GM12878 (cell line): ENCODE measurements at regions not wholly inside any gene's neighbourhood (a gene's known extent, or its start where the extent isn't known, plus 50 kb on each side); places are given as distances from the start of the nearest gene placed in this dataset.

Experiments
- BMI1 ChIP-seq: fragments of 450-650 bp; IDR thresholded peaks from 2 replicates; pipeline ENCODE4 v1.6.1; 2016; ENCODE audit warnings: mild to moderate bottlenecking, moderate library complexity, borderline replicate concordance
- CTCF ChIP-seq, 3 experiments: IDR thresholded peaks in 2 of 3; conservative IDR thresholded peaks in 1 of 3; 2 replicates each; pipeline ENCODE4 v1.5.1; 2011; ENCODE audit warnings: low read depth in 3 of 3, low read length in 3 of 3, mild to moderate bottlenecking in 3 of 3, control low read depth in 2 of 3, moderate library complexity in 2 of 3, inconsistent platforms in 1 of 3, mixed read lengths in 1 of 3; ENCODE audit not compliant: control insufficient read depth in 2 of 3, insufficient read depth in 1 of 3; ENCODE audit errors: extremely low read depth in 1 of 3
- FOXK2 ChIP-seq: fragments of 450-650 bp; IDR thresholded peaks from 2 replicates; pipeline ENCODE4 v1.6.1; 2017; ENCODE audit warnings: mild to moderate bottlenecking, moderate library complexity
- HCFC1 ChIP-seq: fragments of 150-350 bp; IDR thresholded peaks from 2 replicates; pipeline ENCODE4 v1.6.1; 2014; ENCODE audit warnings: low read length
- LARP7 ChIP-seq: fragments of 450-650 bp; IDR thresholded peaks from 2 replicates; pipeline ENCODE4 v1.6.1; 2017; ENCODE audit warnings: mild to moderate bottlenecking
- MTA3 ChIP-seq: IDR thresholded peaks from 2 replicates; pipeline ENCODE4 v1.6.1; 2012; ENCODE audit warnings: low read length, inconsistent platforms, borderline replicate concordance
- NRF1 ChIP-seq: conservative IDR thresholded peaks from 2 replicates; pipeline ENCODE4 v1.6.1; 2011; ENCODE audit warnings: mild to moderate bottlenecking, low read depth, low read length, improper control_type of control experiment
- RAD21 ChIP-seq: IDR thresholded peaks from 2 replicates; pipeline ENCODE4 v1.6.1; 2011; ENCODE audit warnings: mild to moderate bottlenecking, low read depth, low read length, moderate library complexity; ENCODE audit not compliant: insufficient read depth
- STAT3 ChIP-seq: IDR thresholded peaks from 2 replicates; pipeline ENCODE4 v1.6.1; 2011; ENCODE audit warnings: low read depth, low read length, improper control_type of control experiment
- YY1 ChIP-seq: IDR thresholded peaks from 2 replicates; pipeline ENCODE4 v1.6.1; 2011; ENCODE audit warnings: low read depth, mild to moderate bottlenecking, low read length
- ZBTB40 ChIP-seq: fragments of 450-650 bp; IDR thresholded peaks from 2 replicates; pipeline ENCODE4 v1.6.1; 2016; ENCODE audit warnings: mild to moderate bottlenecking, moderate library complexity, borderline replicate concordance
- TF ChIP-seq, protein P1 (sequence below): IDR thresholded peaks from 2 replicates; pipeline ENCODE4 v1.6.1; 2012; ENCODE audit warnings: low read depth, low read length, improper control_type of control experiment
- TF ChIP-seq, protein P2 (sequence below): fragments of 450-650 bp; IDR thresholded peaks from 2 replicates; pipeline ENCODE4 v1.6.1; 2017; ENCODE audit warnings: mild to moderate bottlenecking, low read depth, inconsistent platforms; ENCODE audit not compliant: poor library complexity, severe bottlenecking

DNA sequence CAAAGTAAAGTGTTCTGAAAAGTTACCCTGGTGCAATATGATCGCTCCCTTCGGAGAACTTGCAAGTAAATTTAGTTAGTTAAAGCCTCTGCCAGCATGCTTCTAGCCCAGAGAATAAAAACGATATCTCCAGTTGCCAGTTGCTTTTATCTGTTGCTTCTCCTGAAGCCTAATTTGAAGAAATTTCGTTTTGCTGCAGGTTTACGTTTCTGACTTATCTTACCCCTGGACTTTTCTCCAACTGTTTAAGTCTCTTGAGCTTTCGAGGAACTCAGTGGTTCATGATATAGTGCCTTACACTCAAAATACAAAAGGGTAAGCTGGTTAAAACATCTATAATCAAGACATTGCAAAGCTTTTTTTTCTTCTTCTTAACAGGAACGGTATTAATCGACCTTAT is 131.1 kb downstream of the FAM161A start:
- TF ChIP-seq, protein P1, sequence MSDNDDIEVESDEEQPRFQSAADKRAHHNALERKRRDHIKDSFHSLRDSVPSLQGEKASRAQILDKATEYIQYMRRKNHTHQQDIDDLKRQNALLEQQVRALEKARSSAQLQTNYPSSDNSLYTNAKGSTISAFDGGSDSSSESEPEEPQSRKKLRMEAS: no peak
- TF ChIP-seq YY1: no peak
- TF ChIP-seq CTCF (IDR thresholded peaks at IDR 0.05 in 2 of 3, conservative IDR thresholded peaks at IDR 0.05 in 1 of 3; ENCODE audit: control insufficient read depth in 2 of 3, extremely low read depth in 1 of 3, insufficient read depth in 1 of 3, low read depth in 3 of 3, low read length in 3 of 3): no peak
- TF ChIP-seq, protein P2, sequence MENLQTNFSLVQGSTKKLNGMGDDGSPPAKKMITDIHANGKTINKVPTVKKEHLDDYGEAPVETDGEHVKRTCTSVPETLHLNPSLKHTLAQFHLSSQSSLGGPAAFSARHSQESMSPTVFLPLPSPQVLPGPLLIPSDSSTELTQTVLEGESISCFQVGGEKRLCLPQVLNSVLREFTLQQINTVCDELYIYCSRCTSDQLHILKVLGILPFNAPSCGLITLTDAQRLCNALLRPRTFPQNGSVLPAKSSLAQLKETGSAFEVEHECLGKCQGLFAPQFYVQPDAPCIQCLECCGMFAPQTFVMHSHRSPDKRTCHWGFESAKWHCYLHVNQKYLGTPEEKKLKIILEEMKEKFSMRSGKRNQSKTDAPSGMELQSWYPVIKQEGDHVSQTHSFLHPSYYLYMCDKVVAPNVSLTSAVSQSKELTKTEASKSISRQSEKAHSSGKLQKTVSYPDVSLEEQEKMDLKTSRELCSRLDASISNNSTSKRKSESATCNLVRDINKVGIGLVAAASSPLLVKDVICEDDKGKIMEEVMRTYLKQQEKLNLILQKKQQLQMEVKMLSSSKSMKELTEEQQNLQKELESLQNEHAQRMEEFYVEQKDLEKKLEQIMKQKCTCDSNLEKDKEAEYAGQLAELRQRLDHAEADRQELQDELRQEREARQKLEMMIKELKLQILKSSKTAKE: no peak
- no peak for TF ChIP-seq STAT3
- TF ChIP-seq MTA3: no peak
- no peak for TF ChIP-seq BMI1
- no peak for TF ChIP-seq ZBTB40
- TF ChIP-seq RAD21: no peak
- no peak for TF ChIP-seq LARP7
- TF ChIP-seq NRF1: no peak
- no peak for TF ChIP-seq HCFC1
- no peak for TF ChIP-seq FOXK2
